Ishikawa (cell line): ENCODE measurements at regions not wholly inside any gene's neighbourhood (a gene's known extent, or its start where the extent isn't known, plus 50 kb on each side); places are given as distances from the start of the nearest gene placed in this dataset.

Experiments
- CEBPB ChIP-seq: IDR thresholded peaks from 2 replicates; pipeline ENCODE4 v1.6.1; 2012
- CREB1 ChIP-seq: IDR thresholded peaks from 2 replicates; pipeline ENCODE4 v1.6.1; 2012; ENCODE audit warnings: low read depth
- EGR1 ChIP-seq: IDR thresholded peaks from 2 replicates; pipeline ENCODE4 v1.6.1; 2012
- EP300 ChIP-seq: IDR thresholded peaks from 2 replicates; pipeline ENCODE4 v1.6.1; 2012; ENCODE audit warnings: borderline replicate concordance
- FOXM1 ChIP-seq: IDR thresholded peaks from 2 replicates; pipeline ENCODE4 v1.6.1; 2012; ENCODE audit warnings: low read depth, borderline replicate concordance
- RAD21 ChIP-seq: IDR thresholded peaks from 2 replicates; pipeline ENCODE4 v1.6.1; 2012; ENCODE audit warnings: low read depth
- TAF1 ChIP-seq: IDR thresholded peaks from 2 replicates; pipeline ENCODE4 v1.6.1; 2012; ENCODE audit warnings: low read depth, mild to moderate bottlenecking
- TCF12 ChIP-seq: IDR thresholded peaks from 2 replicates; pipeline ENCODE4 v1.6.1; 2012; ENCODE audit warnings: low read depth
- TEAD4 ChIP-seq: IDR thresholded peaks from 2 replicates; pipeline ENCODE4 v1.6.1; 2012
- USF1 ChIP-seq: IDR thresholded peaks from 2 replicates; pipeline ENCODE4 v1.6.1; 2012
- ZBTB7A ChIP-seq: IDR thresholded peaks from 2 replicates; pipeline ENCODE4 v1.6.1; 2012; ENCODE audit warnings: low read depth
- TF ChIP-seq, protein P1 (sequence below): IDR thresholded peaks from 2 replicates; pipeline ENCODE4 v1.6.1; 2012
- TF ChIP-seq, protein P2 (sequence below): IDR thresholded peaks from 2 replicates; pipeline ENCODE4 v1.6.1; 2012; ENCODE audit warnings: low read depth, mild to moderate bottlenecking

- TF ChIP-seq EP300 = no peak
- TF ChIP-seq TCF12 = no peak
- TF ChIP-seq, protein P1, sequence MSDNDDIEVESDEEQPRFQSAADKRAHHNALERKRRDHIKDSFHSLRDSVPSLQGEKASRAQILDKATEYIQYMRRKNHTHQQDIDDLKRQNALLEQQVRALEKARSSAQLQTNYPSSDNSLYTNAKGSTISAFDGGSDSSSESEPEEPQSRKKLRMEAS = no peak
- TF ChIP-seq, protein P2, sequence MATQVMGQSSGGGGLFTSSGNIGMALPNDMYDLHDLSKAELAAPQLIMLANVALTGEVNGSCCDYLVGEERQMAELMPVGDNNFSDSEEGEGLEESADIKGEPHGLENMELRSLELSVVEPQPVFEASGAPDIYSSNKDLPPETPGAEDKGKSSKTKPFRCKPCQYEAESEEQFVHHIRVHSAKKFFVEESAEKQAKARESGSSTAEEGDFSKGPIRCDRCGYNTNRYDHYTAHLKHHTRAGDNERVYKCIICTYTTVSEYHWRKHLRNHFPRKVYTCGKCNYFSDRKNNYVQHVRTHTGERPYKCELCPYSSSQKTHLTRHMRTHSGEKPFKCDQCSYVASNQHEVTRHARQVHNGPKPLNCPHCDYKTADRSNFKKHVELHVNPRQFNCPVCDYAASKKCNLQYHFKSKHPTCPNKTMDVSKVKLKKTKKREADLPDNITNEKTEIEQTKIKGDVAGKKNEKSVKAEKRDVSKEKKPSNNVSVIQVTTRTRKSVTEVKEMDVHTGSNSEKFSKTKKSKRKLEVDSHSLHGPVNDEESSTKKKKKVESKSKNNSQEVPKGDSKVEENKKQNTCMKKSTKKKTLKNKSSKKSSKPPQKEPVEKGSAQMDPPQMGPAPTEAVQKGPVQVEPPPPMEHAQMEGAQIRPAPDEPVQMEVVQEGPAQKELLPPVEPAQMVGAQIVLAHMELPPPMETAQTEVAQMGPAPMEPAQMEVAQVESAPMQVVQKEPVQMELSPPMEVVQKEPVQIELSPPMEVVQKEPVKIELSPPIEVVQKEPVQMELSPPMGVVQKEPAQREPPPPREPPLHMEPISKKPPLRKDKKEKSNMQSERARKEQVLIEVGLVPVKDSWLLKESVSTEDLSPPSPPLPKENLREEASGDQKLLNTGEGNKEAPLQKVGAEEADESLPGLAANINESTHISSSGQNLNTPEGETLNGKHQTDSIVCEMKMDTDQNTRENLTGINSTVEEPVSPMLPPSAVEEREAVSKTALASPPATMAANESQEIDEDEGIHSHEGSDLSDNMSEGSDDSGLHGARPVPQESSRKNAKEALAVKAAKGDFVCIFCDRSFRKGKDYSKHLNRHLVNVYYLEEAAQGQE = no peak
- TF ChIP-seq CEBPB = no peak
- no peak for TF ChIP-seq FOXM1
- TF ChIP-seq ZBTB7A = no peak
- no peak for TF ChIP-seq TAF1
- TF ChIP-seq USF1 = no peak
- TF ChIP-seq TEAD4 = no peak
- no peak for TF ChIP-seq RAD21
- no peak for TF ChIP-seq EGR1
- TF ChIP-seq CREB1 = no peak
Observed at GRCh38 chr2:217639481-217639880, 363.3 kb downstream of the TNS1 start.
